Progenitor cell of endocrine pancreas (in vitro differentiated cells): ENCODE measurements at regions not wholly inside any gene's neighbourhood (a gene's known extent, or its start where the extent isn't known, plus 50 kb on each side); places are given as distances from the start of the nearest gene placed in this dataset.

Source experiments
- DNase-seq: peaks from one replicate; pipeline ENCODE4 v3.0.0; 2021; ENCODE audit warnings: low spot score; ENCODE audit not compliant: unreplicated experiment
- H3K27ac Mint-ChIP-seq: 2 replicates; pipeline ENCODE4 v1.8.0; 2021; ENCODE audit warnings: mild to moderate bottlenecking, moderate library complexity, mixed read lengths
- H3K27me3 Mint-ChIP-seq: 2 replicates; pipeline ENCODE4 v1.8.0; 2021; ENCODE audit warnings: mixed read lengths
- H3K36me3 Mint-ChIP-seq: 2 replicates; pipeline ENCODE4 v1.8.0; 2022; ENCODE audit warnings: mixed read lengths; ENCODE audit not compliant: insufficient read depth
- H3K4me1 Mint-ChIP-seq: 2 replicates; pipeline ENCODE4 v1.8.0; 2021; ENCODE audit warnings: low read depth, mixed read lengths
- H3K4me3 Mint-ChIP-seq: 2 replicates; pipeline ENCODE4 v1.8.0; 2021; ENCODE audit warnings: low read depth, mild to moderate bottlenecking, moderate library complexity, mixed read lengths
- H3K9me3 Mint-ChIP-seq: 2 replicates; pipeline ENCODE4 v1.8.0; 2021; ENCODE audit warnings: low read depth, mixed read lengths
- CTCF ChIP-seq: fragments of 200-600 bp; sonication (generic); IDR thresholded peaks from one replicate; pipeline ENCODE4 v1.5.0; 2021; ENCODE audit warnings: antibody characterized with exemption, mild to moderate bottlenecking; ENCODE audit not compliant: unreplicated experiment

- no peak for TF ChIP-seq CTCF
- Mint-ChIP-seq H3K4me1 (peaks cover 6% of the 10 kb centered on the region), H3K36me3 (no peaks in the 10 kb centered on the region), H3K9me3 (no peaks in the 10 kb centered on the region), H3K27me3 (no peaks in the 10 kb centered on the region), H3K27ac (no peak overlapping the region), H3K4me3 (no peak overlapping the region)
- DNase-seq = no peak
Measured at GRCh38 chr7:49038821-49039358, 114.5 kb downstream of the CDC14C start.

GRCh38 chr7:49060743-49061142, 136.4 kb downstream of the CDC14C start:
- no peak for DNase-seq
- peaks cover 24% of the 10 kb centered on the region for H3K9me3 Mint-ChIP-seq
- H3K4me3 Mint-ChIP-seq = no peak overlapping the region
- no peak for TF ChIP-seq CTCF
- no peak overlapping the region for H3K27ac Mint-ChIP-seq
- H3K27me3 Mint-ChIP-seq = no peaks in the 10 kb centered on the region
- no peaks in the 10 kb centered on the region for H3K4me1 Mint-ChIP-seq
- no peaks in the 10 kb centered on the region for H3K36me3 Mint-ChIP-seq

DNA sequence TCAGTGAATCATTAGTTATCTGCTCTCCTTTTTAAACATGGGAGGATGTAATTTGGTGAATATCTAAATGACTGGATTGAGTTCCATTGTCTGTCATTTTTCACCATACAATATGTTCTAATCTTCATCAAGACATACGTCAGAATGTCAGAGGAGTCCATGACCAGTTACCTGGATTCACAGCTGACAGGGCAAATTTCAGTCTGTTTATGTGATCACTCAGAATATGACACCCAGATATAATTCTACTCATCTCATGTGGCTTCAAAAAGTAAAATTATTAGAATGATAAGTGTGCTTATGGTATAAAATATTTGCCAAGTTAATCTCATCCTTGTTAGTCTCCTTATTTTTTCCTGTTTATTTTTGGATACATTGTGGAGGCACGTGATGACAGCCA, 150.2 kb downstream of the CDC14C start:
- Mint-ChIP-seq H3K27me3 (no peaks in the 10 kb centered on the region), H3K4me1 (no peaks in the 10 kb centered on the region)
- TF ChIP-seq CTCF = no peak

DNA sequence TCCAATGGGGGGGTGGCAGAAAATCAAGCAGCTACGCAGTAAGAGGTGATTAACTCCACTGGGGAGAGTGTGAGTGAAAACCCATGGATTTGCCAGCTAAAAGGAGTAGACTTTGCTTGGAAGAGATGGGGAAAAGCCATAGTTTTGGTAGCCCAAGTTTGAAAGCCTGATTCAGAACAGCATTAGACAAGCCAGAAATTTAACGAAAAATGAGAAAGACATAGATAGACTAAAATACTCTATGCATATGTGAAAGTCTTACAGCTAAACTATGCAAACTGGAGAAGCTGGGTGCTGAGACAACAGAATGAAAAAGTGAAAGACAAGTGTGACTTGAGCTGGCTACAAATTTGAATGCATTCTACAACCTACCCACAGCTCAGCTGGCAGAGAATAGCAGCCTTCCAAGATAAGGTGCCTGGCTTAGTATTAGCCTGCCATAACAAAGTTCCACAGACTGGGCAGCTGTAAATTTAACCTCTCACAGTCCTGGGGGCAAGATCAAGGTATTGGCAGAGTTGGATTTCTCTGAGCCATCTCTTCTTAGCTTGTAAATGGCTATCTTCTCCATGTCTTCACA, 156.6 kb downstream of the CDC14C start:
- H3K4me3 Mint-ChIP-seq = no peak overlapping the region
- DNase-seq = no peak
- H3K4me1 Mint-ChIP-seq = no peaks in the 10 kb centered on the region
- TF ChIP-seq CTCF = no peak
- H3K9me3 Mint-ChIP-seq = peaks cover 10% of the 10 kb centered on the region
- no peak overlapping the region for H3K27ac Mint-ChIP-seq
- no peaks in the 10 kb centered on the region for H3K27me3 Mint-ChIP-seq
- no peaks in the 10 kb centered on the region for H3K36me3 Mint-ChIP-seq

More for the DNA sequence above, 150.2 kb downstream of the CDC14C start:
- DNase-seq = no peak
- Mint-ChIP-seq H3K9me3 (peaks cover 9% of the 10 kb centered on the region), H3K36me3 (no peaks in the 10 kb centered on the region), H3K4me3 (no peak overlapping the region), H3K27ac (no peak overlapping the region)

- Mint-ChIP-seq H3K27me3 (no peaks in the 10 kb centered on the region), H3K27ac (no peak overlapping the region), H3K4me1 (no peaks in the 10 kb centered on the region), H3K36me3 (no peaks in the 10 kb centered on the region), H3K9me3 (no peaks in the 10 kb centered on the region), H3K4me3 (no peak overlapping the region)
- no peak for DNase-seq
- TF ChIP-seq CTCF = no peak
Measured at GRCh38 chr7:49088017-49088416, 163.7 kb downstream of the CDC14C start.
